ENCODE measurements at regions not wholly inside any gene's neighbourhood (a gene's known extent, or its start where the extent isn't known, plus 50 kb on each side); places are given as distances from the start of the nearest gene placed in this dataset.

DNA sequence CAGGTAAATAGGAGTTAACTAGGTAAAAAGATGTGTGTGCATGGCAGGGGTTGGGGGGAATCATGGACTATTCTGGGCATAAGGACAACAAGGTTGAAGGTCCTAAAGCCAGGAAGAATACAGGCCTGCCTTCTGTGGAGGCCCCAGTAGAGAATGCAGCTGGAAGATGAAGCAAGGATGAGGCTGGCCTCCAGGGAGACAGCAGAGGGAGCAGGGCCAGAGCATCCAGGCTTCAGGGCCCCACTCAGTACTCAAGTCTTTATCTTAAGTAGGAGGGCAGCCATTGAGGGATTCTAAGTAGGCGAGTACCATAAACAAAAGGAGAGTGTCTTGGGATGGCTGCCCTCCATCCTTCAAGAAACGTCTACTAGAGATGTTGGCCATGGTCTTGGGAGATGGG, 101.8 kb upstream of the APCDD1 start:
- no peak for TF ChIP-seq EP300 (IDR thresholded peaks at IDR 0.05)
- TF ChIP-seq, protein P1, sequence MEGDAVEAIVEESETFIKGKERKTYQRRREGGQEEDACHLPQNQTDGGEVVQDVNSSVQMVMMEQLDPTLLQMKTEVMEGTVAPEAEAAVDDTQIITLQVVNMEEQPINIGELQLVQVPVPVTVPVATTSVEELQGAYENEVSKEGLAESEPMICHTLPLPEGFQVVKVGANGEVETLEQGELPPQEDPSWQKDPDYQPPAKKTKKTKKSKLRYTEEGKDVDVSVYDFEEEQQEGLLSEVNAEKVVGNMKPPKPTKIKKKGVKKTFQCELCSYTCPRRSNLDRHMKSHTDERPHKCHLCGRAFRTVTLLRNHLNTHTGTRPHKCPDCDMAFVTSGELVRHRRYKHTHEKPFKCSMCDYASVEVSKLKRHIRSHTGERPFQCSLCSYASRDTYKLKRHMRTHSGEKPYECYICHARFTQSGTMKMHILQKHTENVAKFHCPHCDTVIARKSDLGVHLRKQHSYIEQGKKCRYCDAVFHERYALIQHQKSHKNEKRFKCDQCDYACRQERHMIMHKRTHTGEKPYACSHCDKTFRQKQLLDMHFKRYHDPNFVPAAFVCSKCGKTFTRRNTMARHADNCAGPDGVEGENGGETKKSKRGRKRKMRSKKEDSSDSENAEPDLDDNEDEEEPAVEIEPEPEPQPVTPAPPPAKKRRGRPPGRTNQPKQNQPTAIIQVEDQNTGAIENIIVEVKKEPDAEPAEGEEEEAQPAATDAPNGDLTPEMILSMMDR (IDR thresholded peaks at IDR 0.05) = no peak
- no peak for TF ChIP-seq POLR2A (IDR thresholded peaks at IDR 0.05)

Data from ovary (tissue), 3 donors.